GM21381 (cell line): ENCODE measurements at regions not wholly inside any gene's neighbourhood (a gene's known extent, or its start where the extent isn't known, plus 50 kb on each side); places are given as distances from the start of the nearest gene placed in this dataset.

Experiments
- ATAC-seq: cut with Tn5 transposase; IDR thresholded peaks from one replicate; pipeline ENCODE4 v1.9.1; 2021; ENCODE audit warnings: mild to moderate bottlenecking, moderate library complexity; ENCODE audit not compliant: unreplicated experiment

DNA sequence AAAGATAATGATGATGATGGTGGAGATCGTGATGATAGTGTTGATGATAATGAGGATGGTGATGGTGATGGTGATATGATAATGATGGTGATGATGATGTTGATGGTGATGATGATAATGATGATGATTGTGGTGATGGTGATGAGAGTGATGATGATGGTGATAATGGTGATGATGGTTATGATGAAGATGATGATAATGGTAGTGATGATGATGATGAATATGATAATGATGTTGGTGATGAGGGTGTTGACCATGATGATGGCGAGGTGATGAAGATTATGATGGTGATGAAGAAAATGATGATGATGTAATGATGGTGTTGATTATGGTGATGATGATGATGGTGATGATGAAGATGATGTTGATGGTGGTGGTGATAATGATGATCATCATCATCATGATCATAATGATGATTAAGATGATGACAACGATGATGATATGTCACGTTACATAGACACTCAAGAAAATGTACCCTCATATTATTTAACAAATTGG, 1106.4 kb downstream of the NLGN4X start:
- no peak for ATAC-seq

DNA sequence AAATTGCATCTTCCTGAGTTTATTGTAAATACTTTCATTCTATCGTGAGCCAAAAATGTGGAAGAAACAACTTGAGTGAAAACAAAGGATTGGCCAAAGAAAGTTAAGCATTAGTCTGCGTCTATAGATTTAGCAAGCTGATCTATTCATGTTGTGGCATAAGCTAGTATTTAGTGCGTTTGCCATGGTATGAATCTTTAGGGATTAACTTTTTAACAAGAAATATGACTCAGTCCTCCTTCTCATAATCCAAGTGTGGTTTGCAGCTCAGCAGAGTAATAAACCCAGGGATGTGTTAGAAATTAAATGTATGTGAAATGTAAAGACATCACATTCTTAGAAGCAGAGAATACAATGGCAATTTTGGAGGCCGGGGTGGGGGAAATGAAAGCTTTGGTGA, 1110.9 kb downstream of the NLGN4X start:
- no peak for ATAC-seq

DNA sequence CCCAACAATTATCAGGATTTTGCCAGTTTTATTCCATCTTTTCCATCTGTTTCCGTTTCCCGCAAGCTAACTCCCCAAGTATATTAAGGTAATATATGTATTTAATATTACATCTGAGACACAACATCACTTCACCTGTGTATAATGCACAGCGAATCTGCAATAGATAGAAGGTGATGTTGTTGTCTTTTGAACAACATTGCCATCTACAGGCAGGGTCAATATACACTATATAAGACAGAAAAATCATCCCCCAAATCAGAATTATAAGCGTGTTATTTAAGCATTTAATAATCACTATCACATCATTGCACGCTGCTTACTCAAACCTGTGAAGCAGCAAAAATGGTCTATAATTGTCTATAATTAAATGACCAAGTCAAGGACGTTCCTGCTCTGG, 1115.5 kb downstream of the NLGN4X start:
- ATAC-seq = no peak

DNA sequence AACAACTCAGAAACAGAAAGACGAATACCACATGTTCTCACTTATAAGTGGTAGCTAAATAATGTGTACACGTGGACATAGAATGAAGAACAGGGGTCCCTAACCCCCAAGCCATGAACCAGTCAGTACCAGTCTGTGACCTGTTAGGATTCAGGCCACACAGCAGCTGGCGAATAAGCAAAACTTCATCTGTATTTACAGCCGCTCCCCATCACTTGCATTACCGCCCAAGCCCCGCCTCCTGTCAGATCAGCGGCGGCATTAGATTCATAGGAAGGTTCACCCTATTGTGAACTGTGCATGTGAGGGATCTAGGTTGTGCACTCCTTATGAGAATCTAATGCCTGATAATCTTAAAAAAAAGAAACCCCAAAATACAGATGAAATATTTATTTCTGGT, 1128.7 kb downstream of the NLGN4X start:
- ATAC-seq = no peak

DNA sequence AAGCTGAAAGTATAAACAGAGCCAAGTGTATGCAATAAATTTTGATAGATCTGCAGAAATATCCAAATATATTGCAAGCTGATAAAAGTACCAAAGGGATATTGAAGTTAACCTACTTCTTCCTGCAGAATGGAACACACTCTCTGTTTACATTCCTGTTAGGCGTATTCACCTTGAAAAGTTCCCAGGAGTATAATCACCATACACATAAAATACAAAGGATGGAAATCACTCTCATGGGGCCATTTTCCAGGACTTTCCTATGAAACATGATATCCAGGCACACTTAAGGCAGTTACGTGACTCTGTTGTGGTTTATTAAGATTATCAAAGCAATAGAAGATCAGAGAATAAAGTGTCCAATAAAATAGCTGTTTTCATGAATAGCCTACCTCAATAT, 1142.3 kb downstream of the NLGN4X start:
- no peak for ATAC-seq

DNA sequence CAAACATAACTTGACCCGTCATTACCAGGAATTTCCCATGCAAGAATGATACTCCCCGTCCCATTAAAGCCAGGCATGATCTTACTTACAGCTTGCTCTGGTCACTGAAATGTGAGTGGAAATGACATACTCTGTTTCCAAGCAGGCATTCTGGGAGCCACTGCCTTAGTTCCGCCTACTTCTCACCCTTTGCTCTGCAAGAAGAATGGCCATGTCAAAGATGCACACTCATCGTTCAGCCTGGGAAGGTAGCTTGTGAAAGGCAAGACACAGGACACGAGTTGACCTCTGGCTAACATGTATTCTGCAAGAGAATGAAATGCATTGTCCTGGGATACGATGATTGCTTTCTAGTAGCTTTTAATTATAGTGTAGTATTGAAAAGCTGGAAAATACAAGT, 1144.4 kb downstream of the NLGN4X start:
- ATAC-seq = no peak

DNA sequence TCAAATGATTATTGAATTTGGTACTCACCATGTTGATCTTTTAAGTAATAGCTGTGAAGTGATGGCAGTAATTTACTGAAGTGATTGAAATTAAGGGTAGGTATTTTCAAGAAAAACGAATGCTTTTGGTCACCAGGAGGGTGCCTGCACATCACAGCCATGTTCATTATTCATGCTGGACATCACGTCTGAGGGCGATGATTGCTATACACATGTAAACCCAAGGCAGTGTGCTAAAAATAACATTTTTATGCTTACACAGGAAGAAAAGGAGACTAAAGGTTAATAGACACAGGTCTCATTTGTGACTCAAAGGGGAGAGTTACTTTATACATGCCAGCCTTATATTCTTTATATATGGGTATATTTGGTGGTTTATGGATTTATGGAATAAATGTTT, 1146.0 kb downstream of the NLGN4X start:
- ATAC-seq = no peak

DNA sequence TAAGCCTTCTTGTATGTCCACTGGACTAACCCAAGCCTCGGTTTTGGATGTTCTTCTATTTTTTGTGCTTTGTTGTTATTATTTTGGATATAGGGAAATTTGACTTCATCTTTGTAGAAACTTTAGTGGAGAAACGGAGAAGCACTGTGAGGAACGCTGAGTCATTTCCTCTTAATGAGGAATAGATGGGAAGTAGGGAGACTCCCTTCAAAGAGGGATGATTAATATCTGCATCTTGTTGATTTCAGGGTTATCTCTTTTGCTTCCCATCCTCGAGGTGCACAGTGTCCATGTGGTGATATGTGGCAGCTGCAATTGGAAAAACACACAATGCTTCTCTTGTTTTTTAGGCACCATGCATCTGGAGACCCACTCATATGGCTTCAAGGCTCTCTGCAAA, 1147.9 kb downstream of the NLGN4X start:
- ATAC-seq = no peak

DNA sequence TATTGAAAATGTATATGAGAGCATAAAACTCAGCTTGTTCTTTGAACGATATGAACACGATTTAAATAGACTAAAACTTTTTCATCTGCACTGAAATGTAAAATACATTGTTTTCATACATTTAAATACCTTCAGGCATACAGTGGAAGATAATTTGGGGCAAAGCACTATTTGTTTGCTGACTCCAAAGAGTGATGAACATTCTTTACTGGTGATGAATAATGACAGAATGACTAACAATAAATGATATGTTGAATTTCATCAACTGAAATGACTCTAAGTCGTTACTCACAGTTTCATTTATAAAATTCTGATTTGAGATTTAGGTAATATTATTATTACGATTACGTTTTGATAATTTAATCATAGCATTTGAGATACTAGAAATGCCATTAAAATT, 1160.1 kb downstream of the NLGN4X start:
- ATAC-seq = no peak

DNA sequence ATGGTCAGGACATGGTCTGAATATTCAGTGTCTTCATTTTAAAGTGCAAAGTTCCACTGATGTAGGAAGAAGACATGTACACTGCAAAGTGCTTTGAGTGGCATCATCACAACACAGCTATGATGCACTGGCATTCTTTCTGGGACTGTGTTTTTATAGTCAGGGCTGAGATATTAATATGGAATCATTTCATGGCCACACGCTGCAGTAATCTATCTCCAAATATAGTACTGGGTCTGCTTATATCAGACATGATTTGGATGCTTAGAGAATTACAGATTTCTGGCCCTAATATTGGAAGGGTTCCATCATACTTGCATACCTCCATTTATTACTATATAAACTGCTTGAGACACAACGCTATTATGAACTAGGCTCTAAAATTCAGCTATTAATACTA, 1170.9 kb downstream of the NLGN4X start:
- ATAC-seq = no peak

DNA sequence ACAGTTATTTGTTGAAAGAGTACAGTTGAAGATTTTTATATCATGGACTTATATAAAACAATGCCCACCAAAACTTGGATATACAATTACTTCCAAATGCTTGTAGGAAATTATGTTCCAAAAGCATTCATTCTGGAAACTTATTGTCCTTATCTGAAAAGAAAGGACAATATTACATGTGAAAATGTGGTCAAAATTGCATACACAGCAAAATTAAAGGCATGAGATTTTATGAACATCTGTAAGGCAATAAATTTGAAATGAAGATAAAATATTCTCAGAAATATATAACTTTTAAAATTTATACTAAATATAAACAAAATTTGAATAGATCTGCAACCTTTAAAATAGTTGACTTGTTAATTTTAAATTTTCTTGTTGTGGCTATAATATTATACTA, 1173.8 kb downstream of the NLGN4X start:
- ATAC-seq = no peak

DNA sequence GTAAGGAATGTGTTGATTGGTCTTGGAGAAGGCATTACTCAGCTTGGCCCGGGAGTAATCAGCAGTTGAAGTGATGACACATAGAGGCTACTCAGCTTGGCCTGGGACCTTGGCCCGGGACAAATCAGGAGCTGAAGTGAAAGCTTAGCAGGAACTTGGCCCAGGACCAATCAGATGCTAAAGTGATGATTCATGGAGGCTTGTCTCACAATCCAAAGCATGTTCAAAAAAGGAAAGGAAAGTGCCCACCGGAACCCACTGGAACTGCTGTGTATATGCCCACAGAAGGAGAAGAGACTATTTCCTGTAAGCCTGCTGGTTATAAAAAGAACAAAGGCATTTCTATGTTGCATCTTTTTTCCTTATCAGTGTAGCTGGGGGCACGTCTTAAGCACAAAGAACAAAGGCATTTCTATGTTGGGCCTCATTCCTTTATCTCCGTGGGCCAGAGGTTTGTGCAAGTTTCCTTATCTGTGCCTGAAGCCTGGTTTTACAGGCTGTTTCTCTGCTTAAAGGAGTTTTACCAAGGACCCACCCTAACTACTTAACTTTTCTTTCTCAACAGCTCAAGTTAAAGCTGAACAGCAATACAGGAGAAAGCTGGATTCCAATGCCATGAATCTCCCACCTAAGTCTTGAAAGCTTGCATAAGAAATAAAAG, 1176.7 kb downstream of the NLGN4X start:
- no peak for ATAC-seq

DNA sequence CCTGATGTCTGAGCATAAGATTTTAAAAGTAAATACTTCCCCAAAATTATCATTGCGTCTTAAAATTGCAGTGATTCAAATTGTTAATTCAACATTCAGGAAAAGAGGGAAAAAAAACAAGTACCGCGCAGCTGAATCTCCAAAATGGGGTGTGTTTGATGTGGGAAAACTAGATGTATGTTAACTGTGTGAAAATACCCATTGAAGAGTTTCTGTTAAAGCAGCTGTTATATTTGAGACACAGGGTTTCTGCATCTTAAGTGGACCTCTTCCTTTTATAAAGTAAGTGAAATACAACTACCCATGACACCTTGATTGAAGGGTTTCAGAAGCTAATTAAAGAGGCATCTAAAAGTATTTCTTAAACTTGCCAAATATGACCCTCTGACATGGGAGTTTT, 1186.1 kb downstream of the NLGN4X start:
- no peak for ATAC-seq

DNA sequence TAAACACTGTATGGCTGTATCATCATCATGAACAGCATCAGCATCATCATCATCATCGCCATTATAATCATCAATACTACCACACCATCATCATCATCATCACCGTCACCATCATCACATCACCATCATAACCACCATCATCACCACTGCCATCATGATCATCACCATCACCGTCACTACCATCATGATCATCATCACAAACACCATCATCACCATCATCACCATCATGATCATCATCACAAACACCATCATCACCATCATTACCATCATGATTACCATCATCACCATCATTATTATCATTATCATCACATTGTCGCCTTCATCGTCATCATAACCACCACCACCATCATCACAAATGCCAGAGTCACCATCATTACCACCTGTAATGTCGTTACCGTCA, 1196.9 kb downstream of the NLGN4X start:
- no peak for ATAC-seq

DNA sequence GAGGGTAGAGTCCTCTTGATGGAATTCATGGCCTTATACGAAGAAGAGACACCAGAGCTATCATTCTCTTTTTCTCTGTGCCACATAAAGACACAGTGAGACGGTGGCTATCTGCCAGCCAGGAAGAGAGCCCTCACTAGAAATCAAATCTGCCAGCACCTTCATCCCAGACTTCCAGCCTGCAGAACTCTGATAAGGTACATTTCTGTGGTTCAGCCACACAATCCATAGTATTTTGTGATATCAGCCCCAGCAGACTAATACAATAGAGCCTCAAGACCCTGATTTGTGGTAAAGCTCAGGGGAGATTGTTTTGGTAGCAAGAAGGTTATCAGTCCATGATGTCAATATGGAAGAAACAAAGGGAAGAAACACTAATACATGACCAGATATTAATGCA, 1213.2 kb downstream of the NLGN4X start:
- ATAC-seq = no peak

DNA sequence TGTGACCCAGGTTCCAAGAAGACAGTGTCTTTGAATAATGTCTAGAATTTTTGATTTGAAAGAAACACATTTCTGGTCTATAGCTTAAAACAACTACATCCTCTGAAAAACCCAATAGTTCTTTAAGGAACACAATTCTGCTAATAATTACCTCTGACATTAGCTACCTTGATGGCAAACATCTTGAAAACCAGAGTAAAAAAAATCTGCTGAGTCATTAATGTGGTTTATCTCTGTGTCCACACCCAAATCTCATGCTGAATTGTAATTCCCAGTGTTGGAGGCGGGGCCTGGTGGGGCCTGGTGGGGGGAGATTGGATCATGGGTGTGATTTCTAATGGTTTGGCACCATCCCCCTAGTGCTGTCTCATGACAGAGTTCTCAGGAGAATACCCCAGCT, 1233.8 kb downstream of the NLGN4X start:
- ATAC-seq = no peak

DNA sequence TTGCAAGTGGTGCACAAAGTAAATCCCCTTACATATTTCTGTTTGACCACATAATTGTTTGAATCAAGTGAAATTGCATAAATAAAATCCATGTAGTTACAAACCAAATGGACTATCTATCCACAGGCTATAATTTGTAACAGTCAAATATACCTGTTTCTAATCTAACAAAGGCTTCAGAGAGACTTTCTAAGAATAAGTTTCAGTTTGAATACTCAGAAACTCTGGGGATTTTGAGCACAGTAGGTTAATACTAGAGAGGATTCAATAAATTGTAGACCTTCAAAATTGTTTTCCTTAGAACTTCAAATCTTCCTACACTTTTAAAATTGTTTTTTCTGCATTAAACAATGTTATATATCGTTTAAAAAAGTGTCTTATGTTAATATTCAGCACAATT, 1250.1 kb downstream of the NLGN4X start:
- ATAC-seq = no peak

DNA sequence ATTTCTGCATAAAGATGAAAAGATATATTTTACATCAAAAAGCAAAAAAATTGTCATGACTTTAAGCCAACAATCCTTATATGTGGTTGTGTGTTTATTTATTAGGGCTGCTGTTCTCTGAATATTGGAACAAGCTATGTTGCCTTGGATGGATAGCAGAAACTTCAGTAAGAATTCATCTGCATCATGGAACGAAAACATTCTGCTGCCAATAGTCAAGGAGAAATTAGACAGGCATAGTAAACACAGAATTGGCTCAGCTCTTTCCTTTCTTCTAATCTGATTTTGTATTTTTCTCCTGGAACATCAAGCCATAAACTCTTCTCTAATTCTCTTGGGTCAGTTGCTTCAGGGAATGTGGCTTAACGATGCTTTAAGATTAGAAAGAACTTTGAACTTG, 1257.0 kb downstream of the NLGN4X start:
- no peak for ATAC-seq

DNA sequence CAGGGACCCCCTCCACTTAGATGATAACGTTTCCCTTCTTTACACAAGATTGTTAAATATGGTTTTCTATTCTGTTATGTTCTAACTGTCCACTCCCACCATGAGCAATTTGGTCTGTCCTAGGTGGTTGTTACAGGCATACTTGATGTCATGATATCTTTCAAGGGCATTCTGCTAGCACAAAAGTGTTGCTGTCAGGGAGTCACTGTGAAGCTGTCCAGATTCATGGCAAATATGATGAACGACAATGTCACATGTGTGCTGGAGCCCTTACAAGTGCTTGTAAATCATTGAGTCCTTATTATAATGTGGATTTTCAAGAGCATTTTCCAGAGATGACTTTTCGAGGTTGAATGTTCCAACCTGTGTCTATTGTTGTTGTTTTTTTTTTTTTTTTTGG, 1250.7 kb upstream of the PRKX start:
- ATAC-seq = no peak

DNA sequence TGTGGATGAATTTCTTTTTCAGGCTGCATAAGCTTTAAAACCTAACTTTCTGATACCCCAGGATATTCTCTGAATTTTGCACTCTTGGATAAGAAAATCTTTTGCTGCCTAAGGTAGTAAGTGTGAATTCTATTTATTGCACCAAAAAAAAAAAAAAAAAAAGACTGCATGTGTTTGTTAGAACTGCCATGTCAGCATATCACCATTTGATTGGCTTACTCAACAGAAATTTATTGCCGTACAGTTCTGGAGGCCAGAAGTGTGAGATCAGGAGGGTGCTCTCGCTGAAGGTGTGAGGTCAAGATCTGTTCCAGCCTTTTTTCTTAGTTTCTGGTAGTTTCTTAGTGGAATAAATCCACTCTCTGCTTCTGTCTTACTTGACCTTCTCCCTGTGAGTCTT, 1250.0 kb upstream of the PRKX start:
- ATAC-seq = no peak

DNA sequence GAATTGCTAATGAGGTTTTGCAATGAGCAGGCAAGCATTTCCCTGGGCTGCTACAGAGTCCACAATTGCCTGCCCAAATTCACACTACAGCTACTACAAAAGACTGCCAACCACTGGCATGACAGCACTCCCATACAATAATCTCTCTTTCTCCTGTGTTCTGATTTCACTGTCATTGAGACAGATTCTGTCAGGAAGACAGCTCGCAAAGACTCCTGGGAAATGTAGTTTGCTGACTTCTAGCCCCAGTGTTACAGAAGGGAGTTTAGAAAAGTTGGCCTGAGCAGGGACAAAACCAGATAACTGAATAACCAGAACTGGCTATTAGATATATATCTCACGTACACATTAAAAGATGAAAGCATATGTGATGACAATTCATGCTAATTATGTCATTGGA, 1231.3 kb upstream of the PRKX start:
- ATAC-seq = no peak

DNA sequence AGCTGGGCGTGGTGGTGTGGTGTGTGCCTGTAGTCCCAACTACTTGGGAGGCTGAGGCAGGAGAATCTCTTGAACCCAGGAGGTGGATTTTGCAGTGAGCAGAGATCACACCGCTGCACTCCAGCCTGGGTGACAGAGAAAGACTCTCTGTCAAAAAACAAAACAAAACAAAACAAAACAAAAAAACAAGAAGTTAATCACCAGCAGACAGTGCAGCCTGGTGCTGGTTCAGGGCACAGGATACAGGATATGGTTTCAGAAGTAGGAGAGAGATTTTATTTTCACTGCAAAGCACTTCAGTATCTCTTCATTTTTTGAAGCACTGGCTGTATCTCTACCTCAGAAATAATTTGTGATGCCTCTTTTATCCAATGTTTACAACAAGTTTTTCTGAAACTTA, 1222.9 kb upstream of the PRKX start:
- ATAC-seq = no peak

DNA sequence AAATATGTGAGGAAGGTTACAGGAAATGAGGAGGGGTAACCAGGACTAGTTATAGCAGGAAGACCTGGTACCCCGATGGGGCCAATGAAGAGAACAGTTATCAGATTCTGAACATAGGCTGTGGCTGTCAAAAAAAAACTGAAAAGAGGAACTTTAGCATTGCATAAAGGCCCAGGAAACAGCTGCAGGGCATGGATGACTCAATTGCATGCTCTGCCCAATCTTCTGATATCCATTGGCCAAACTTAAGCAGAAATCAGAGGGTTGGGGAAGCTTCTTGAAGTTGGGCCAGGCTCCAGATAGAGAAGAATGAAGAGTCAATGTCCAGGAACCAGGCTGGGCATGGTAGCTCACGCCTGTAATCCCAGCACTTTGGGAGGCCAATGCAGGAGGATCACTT, 1222.4 kb upstream of the PRKX start:
- no peak for ATAC-seq
